ENCODE measurements at regions not wholly inside any gene's neighbourhood (a gene's known extent, or its start where the extent isn't known, plus 50 kb on each side); places are given as distances from the start of the nearest gene placed in this dataset.

GRCh38 chr12:77537663-77538062 lies 293.0 kb upstream of the NAV3 start:
- POLR2A ChIA-PET, result no interaction called here
- CTCF ChIA-PET, result no interaction called here

GRCh38 chr12:77535734-77536133 lies 295.0 kb upstream of the NAV3 start:
- no peaks in the 10 kb centered on the region for H3K9me3 ChIP-seq (ENCODE audit: control insufficient read depth, insufficient read depth, low read depth, low read length)
- no peak overlapping the region for H3K4me3 ChIP-seq (ENCODE audit: low read depth, low read length)
- ChIA-PET POLR2A (no interaction called here), CTCF (no interaction called here)
- H3K27ac ChIP-seq (ENCODE audit: extremely low read depth, low read depth, low read length), result no peak overlapping the region
- H3K4me1 ChIP-seq (ENCODE audit: control insufficient read depth, insufficient read depth, low read length), result no peaks in the 10 kb centered on the region
- H3K36me3 ChIP-seq (ENCODE audit: control insufficient read depth in 2 of 2, insufficient read depth in 1 of 2, low read length in 2 of 2), result no peaks in the 10 kb centered on the region
- TF ChIP-seq ZSCAN16 (tag by site-specific recombination; IDR thresholded peaks at IDR 0.05) (no peak), GLI2 (tag by site-specific recombination; IDR thresholded peaks at IDR 0.05; ENCODE audit: borderline replicate concordance, low read depth) (no peak), ZNF544 (tag by site-specific recombination; IDR thresholded peaks at IDR 0.05) (no peak), ZNF302 (tag by site-specific recombination; IDR thresholded peaks at IDR 0.05; ENCODE audit: low read depth) (no peak), TSHZ1 (tag by site-specific recombination; IDR thresholded peaks at IDR 0.05; ENCODE audit: borderline replicate concordance) (no peak), ZNF645 (tag by site-specific recombination; IDR thresholded peaks at IDR 0.05) (no peak), ZBTB48 (tag by site-specific recombination; IDR thresholded peaks at IDR 0.05) (no peak), ZNF223 (tag by site-specific recombination; IDR thresholded peaks at IDR 0.05) (no peak), INSM2 (tag by site-specific recombination; IDR thresholded peaks at IDR 0.05) (no peak), ZNF548 (tag by site-specific recombination; IDR thresholded peaks at IDR 0.05) (no peak), ZBTB17 (tag by site-specific recombination; IDR thresholded peaks at IDR 0.05) (no peak), TRIM28 (IDR thresholded peaks at IDR 0.05; ENCODE audit: borderline replicate concordance, low read length) (no peak), ZNF362 (tag by site-specific recombination; IDR thresholded peaks at IDR 0.05) (no peak), ZNF426 (tag by site-specific recombination; IDR thresholded peaks at IDR 0.05) (no peak), ZBTB7A (tag by site-specific recombination; IDR thresholded peaks at IDR 0.05; ENCODE audit: low read depth) (no peak)

More at GRCh38 chr12:77537663-77538062, 293.0 kb upstream of the NAV3 start:
- TF ChIP-seq ZNF514 (tag by site-specific recombination; IDR thresholded peaks at IDR 0.05) (no peak), ZNF404 (tag by site-specific recombination; IDR thresholded peaks at IDR 0.05) (no peak), GLI2 (tag by site-specific recombination; IDR thresholded peaks at IDR 0.05; ENCODE audit: borderline replicate concordance, low read depth) (no peak), ZNF658 (tag by site-specific recombination; IDR thresholded peaks at IDR 0.05) (no peak), ZNF16 (tag by site-specific recombination; IDR thresholded peaks at IDR 0.05; ENCODE audit: low read depth) (no peak), ZNF10 (tag by site-specific recombination; IDR thresholded peaks at IDR 0.05) (no peak), ZNF214 (tag by site-specific recombination; IDR thresholded peaks at IDR 0.05; ENCODE audit: borderline replicate concordance) (no peak), ZNF433 (tag by site-specific recombination; IDR thresholded peaks at IDR 0.05; ENCODE audit: low read depth) (no peak), ZNF704 (tag by site-specific recombination; IDR thresholded peaks at IDR 0.05) (no peak), ZBTB44 (tag by site-specific recombination; IDR thresholded peaks at IDR 0.05) (no peak), ZNF248 (tag by site-specific recombination; IDR thresholded peaks at IDR 0.05) (no peak)
- Histone ChIP-seq H3K36me3 (ENCODE audit: control insufficient read depth in 2 of 2, insufficient read depth in 1 of 2, low read length in 2 of 2) (no peaks in the 10 kb centered on the region), H3K4me3 (ENCODE audit: low read depth, low read length) (no peak overlapping the region), H3K4me1 (ENCODE audit: control insufficient read depth, insufficient read depth, low read length) (no peaks in the 10 kb centered on the region), H3K27ac (ENCODE audit: extremely low read depth, low read depth, low read length) (no peak overlapping the region), H3K9me3 (ENCODE audit: control insufficient read depth, insufficient read depth, low read depth, low read length) (no peaks in the 10 kb centered on the region)

Data from HEK293 (cell line).